Left lobe of liver (tissue), 2 donors: ENCODE measurements at regions not wholly inside any gene's neighbourhood (a gene's known extent, or its start where the extent isn't known, plus 50 kb on each side); places are given as distances from the start of the nearest gene placed in this dataset.

Experiments used
- ATAC-seq: fragments of 200-7000 bp; cut with Tn5 transposase; one replicate; pipeline ENCODE4 v1.9.1; 2020; ENCODE audit warnings: mild to moderate bottlenecking, moderate library complexity
- DNase-seq: peaks from one replicate; pipeline ENCODE4 v3.0.0-alpha.2; 2020; ENCODE audit warnings: low spot score
- donor health status: DM: no; HTN: no; CAD: no; lungs with moderate emphysema.
- donor health status: DM: no; HTN: yes; CAD: no.

DNA sequence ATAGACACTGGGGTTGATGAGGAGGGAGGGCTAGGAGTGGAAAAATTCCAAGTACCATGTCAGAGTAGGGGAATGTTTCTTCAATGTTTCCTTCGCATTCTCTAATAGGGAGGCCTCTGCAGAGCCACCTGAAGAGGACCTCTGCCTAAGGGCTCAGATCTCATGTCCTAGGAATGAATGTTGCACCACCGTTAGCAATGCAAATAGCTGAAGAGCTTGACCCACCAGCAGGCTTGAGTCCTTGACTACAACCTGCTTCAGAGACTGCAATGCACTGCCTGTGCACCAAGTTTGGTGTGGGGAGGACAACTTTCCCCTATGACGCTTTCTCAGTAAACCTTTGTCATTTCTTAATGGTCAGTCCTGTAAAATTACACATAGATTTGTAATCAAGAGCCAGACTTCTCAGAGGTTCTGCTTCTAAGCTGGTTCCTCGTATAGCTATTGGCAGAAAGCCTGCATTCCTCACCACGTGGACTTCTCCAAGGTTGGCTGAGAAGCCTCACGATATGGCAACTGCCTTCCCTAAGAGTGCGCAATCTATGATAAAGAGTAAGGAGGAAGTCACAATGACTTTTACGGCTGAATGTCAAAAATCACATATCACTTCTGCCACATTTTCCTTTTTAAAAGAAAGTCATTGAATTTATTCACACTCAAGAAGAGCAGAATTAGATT, 600.7 kb upstream of the PTGER4 start:
- ATAC-seq, result no peak
- DNase-seq, result no peak

GRCh38 chr5:40074826-40075225, 604.9 kb upstream of the PTGER4 start:
- ATAC-seq, result no peak

GRCh38 chr5:40073927-40074326, 605.8 kb upstream of the PTGER4 start:
- DNase-seq (no peak), ATAC-seq (no peak)

More at GRCh38 chr5:40074826-40075225, 604.9 kb upstream of the PTGER4 start:
- no peak for DNase-seq

GRCh38 chr5:40071870-40072269, 607.8 kb upstream of the PTGER4 start:
- ATAC-seq, result no peak
- no peak for DNase-seq

GRCh38 chr5:40066616-40067015, 613.1 kb upstream of the PTGER4 start:
- DNase-seq, result no peak
- ATAC-seq, result no peak

DNA sequence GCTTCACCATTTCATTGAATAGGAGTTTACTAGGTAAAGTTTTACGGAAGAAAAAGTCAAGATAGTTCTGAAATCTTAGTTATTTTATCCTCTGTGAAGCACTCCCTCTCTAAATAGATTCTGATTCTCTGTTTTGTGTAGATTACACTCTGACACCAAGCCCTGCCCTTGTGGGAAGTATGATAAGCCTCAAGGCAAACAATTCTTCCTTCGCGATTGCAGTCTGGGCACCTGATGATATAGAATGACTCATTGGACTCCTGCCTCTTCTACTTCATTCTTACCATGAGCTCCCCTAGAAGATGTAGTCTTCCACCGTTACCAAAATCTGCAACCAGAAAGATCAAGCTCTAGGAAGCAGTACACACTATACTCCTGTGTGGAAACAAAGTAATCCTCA, 626.9 kb upstream of the PTGER4 start:
- DNase-seq, result no peak
- no peak for ATAC-seq

- ATAC-seq (no peak), DNase-seq (no peak)
Observed at GRCh38 chr5:40046792-40047191, 622.0 kb upstream of the DAB2 start.

GRCh38 chr5:40045429-40045828, 620.6 kb upstream of the DAB2 start:
- DNase-seq, result no peak
- no peak for ATAC-seq

GRCh38 chr5:40043916-40044315, 619.1 kb upstream of the DAB2 start:
- ATAC-seq (no peak), DNase-seq (no peak)

DNA sequence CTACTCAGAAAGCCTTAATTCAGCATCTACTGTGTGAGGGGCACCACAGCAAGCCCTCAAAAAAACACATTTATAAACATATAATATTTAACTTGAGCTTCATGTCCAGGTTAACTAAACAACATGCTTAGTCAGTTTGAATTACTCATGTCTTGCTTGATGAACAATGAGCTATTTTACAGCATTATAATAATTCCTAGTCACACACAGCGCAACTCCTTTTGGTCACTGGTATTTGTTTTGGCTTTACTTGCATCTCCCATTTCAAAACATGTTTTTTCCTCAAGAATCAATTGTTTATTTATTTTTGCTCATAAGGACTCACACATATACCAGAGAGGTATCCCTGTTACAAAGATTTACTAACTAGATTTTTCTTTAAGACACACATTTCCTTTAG, 616.7 kb upstream of the DAB2 start:
- no peak for ATAC-seq
- no peak for DNase-seq

DNA sequence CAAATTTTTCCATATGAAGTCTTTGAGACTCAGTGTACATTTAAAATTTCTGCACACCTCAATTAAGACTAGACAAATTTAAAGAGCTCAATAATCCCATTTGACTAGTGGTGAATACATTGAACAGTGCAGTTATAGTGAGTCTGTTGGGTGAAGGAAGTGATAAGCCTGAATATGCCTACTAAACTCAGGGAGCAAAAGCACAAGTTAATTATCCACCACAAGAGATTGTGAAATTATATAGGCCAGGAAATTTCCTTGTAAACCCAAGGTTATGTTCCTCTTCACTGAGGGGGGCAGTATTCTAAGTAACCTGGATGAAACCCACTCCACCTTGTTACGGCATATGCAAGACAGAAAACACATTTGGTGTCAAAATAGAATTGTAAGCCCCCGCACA, 612.9 kb upstream of the DAB2 start:
- ATAC-seq (peak; percentile 38), DNase-seq (no peak)

DNA sequence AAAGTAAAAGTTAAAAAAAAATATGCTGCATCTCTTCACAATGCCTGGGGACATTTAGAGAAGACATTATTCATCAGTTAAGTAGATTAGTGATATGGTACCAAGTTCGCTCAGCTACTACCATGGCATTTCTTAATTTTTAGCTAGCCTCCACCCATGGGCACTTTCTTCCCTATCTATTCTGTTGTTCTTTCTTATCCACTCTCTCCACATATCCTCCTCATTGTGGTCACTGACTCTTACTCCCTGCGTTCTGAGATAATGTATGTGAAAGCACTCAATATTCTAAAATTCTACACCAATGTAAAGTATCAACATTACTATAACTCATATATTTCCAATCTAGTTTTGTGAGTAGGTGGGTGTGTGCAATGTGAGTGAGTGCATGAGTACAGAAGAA, 609.7 kb upstream of the DAB2 start:
- DNase-seq, result no peak
- ATAC-seq, result no peak

DNA sequence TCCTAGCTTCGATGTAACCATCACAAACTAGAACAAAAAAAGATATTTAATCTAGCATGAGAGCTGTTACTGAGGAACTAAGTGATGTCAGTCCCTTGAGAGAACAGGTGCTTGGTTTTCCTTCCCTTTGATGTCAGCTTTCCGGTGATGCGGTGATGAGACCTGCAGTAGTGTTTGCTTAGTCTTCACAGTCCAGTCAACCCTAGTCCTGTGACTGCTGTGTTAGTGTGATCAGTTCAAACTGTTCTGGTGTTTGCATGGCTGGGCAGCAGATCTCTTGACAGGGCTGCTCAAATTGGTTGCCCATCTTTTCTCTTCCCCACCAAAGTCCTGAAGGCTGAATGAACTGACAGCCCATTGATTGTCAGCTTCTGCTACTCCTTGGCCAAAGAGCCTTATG, 608.6 kb upstream of the DAB2 start:
- ATAC-seq, result no peak
- DNase-seq, result no peak

DNA sequence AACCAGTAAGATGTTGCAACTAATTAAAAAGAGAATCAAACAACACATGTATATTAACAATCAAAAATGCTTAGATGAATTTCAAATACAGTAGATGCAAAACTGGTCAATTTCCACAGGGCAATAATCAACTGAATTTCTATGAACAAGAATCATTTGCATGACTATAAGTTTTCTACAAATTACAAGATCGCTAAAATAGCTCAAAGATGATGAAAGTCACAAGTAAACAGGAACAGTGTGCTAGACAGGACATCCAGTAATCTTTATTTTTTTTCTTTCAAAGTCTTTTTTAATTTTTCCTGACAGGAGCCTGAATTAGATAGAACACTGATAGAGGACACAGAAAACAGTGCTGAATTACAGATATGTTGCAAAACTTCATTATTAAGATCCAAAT, 608.2 kb upstream of the DAB2 start:
- ATAC-seq (no peak), DNase-seq (no peak)

GRCh38 chr5:40030661-40031060, 605.9 kb upstream of the DAB2 start:
- ATAC-seq (no peak), DNase-seq (no peak)

DNA sequence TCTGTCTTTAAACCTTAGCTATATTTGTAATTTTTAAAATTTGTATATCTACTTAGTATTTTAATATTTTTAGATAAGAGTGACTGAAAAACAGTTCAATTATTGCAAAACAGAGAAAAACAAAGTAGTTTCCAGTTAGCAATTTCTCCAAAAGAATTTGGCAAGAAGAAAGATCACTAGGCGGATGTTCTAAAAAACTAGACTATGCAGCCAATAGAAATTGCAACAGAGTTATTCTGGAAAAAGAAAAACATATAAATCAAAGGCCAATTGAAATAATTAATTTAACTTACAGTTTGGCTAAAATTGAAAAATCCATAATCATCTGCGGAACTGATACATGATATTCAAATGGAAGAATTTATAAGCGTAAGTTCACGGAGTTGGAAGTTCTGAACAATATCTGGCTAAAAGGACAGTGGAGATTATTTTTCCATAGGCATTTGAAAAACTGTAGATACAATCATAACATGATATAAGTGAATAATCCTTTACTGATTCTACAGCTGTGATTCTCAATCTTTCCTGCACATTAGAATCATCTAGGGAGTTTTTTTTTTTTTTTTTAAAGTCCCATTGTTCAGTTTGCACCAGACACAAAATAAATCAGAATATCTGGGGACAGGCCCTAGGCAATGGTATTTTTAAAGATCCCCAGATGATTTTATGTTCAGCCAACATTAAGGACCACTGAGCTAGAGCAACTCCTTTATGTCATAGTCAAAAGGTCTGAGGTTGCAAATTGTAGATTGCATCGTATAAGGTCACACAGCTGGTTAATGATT, 605.1 kb upstream of the DAB2 start:
- ATAC-seq (no peak), DNase-seq (no peak)

DNA sequence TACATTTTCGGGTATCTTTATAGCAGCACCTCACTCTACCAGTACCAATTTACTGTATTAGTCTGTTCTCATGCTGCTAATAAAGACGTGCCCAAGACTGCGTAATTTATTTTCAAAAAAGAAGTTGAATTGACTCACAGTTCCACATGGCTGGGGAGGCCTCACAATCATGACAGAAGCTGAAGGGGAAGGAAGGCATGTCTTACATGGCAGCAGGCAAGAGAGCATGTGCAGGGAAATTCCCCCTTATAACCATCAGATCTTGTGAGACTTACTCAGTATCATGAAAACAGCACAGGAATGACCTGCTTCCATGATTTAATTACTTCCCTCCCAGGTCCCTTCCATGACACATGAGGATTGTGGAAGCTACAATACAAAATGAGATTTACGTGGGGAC, 602.6 kb upstream of the DAB2 start:
- DNase-seq (no peak), ATAC-seq (no peak)

GRCh38 chr5:40025586-40025985, 600.8 kb upstream of the DAB2 start:
- no peak for ATAC-seq

GRCh38 chr5:40022057-40022456, 597.3 kb upstream of the DAB2 start:
- DNase-seq (no peak), ATAC-seq (no peak)

More at GRCh38 chr5:40025586-40025985, 600.8 kb upstream of the DAB2 start:
- DNase-seq, result no peak

GRCh38 chr5:40021007-40021406, 596.2 kb upstream of the DAB2 start:
- no peak for DNase-seq
- ATAC-seq, result no peak

DNA sequence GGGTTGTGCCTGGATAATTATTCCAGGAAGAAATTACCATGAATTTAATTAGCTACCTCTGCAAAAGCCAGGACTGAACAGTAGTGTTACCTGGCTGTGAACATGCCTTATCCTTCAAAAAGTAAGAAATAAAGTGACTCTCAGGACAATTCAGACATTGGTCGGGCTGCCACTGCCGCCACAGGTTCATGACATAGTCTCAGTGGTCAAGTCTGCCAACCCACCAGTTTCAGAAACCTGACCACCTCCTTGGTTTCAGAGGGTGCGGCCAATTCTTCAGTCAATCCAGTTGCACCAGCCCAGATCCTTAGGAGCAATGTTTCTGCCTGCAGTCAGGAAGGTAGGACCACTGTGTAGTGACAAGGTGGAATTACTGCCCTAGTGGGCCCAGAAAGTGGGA, 593.1 kb upstream of the DAB2 start:
- DNase-seq (no peak), ATAC-seq (no peak)

DNA sequence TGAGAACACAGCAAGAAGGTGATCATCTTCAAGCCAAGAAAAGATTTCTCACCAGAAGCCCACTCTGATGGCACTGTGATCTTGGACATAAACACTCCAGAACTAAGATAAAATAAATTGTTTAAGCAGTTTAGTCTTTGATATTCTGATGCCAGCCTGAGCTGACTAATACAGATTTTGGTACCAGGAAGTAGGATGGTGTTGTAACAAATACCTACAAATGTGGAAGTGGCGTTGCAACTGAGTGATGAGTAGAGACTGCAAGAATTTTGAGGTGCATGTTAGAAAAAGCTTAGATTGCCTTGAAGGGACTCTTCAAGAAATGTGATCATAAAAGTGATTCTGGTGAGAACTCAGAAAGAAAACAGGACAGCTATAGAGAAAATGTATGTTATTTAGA, 592.4 kb upstream of the DAB2 start:
- ATAC-seq, result no peak

GRCh38 chr5:40010436-40010835, 585.7 kb upstream of the DAB2 start:
- no peak for DNase-seq

More for the DNA sequence above, 592.4 kb upstream of the DAB2 start:
- no peak for DNase-seq

More at GRCh38 chr5:40010436-40010835, 585.7 kb upstream of the DAB2 start:
- no peak for ATAC-seq
